Endometrium (tissue), 2 donors: ENCODE measurements at regions not wholly inside any gene's neighbourhood (a gene's known extent, or its start where the extent isn't known, plus 50 kb on each side); places are given as distances from the start of the nearest gene placed in this dataset.

Experiments used
- FAIRE-seq: peaks from 2 replicates; lab custom pipeline; 2012; peaks lifted over from hg19 to GRCh38; lab: Jason Lieb, UNC
- donor health status: control.
- donor health status: control.

- no peak for FAIRE-seq
Observed at GRCh38 chr3:31431321-31431720, 101.4 kb upstream of the STT3B start.

DNA sequence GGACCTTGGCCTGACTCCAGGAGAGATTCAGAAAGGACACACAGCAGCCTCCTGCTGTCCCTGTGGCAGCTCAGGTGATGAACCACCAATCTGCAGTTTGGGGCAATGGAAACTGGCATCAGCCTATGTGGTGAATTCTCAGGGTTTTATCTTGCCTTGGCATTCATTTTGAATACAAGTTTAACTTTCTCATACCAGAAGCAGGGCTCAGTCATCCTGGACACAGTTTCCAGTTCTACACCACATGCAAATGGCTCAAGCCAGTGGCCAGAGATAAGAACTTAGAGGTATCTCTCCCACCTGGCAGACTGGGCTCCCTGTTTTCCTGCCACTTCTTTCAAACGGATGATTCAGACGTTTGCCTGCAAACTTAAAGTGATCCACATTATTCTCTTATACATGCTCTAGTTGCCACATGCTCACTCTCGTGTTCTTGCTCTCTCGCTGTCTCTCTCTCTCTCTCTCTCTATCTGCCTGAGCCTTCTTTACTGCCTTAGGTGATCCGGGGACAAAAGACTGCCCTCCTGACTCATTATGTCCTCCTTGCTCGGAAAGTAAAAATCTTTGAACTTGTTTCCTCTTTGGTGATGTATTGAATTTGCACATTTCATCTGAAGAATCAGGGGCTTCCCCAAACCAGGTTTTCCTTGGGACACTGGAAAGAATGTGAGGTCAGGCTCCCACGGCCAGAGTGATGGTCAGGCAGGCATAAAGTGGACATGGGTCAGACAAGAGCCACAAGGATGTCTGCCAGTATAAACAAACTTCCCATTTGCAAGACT is 99.6 kb upstream of the STT3B start:
- no peak for FAIRE-seq

- no peak for FAIRE-seq
Observed at GRCh38 chr3:31433679-31433992, 99.1 kb upstream of the STT3B start.

DNA sequence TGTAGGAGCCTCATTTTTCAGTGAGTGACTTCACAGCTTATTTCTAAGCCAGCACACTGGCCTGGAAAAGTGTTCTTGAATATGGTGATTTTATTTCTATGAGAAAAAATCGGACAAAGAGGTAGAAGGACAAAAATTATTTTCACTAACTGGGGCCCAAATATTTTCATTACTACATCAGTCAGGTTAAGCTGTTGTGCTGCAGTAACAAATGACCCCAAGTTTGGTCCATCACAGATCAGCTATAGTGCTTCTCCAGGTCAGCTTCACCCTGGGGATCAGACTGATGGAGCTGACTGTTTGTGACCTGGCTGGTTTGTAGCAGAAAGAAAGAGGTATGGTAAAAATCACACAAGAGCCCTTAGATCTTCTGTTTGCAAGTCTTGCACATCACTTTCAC is 97.9 kb upstream of the STT3B start:
- no peak for FAIRE-seq

GRCh38 chr3:31436830-31437229 is 95.9 kb upstream of the STT3B start:
- no peak for FAIRE-seq

DNA sequence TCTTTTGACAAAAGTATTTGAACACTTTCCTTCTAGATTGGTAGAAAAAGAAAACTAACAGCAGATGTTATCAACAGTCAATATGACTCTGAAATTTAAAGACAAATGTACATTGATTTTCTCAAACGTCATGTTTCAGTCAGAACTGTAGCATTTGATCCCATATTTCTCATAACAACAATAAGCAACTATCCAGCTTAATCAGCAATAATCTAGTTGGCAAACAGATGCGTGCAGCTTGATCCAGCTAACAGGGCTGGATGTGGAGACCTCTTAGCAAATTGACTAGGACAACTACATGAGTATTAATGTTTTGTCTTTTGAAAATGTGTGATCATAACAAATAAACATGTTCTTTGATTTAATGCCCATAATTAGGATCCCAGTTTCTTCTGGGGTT is 94.0 kb upstream of the STT3B start:
- FAIRE-seq = no peak

GRCh38 chr3:31439890-31440750 is 92.6 kb upstream of the STT3B start:
- FAIRE-seq = peak; percentile 73

DNA sequence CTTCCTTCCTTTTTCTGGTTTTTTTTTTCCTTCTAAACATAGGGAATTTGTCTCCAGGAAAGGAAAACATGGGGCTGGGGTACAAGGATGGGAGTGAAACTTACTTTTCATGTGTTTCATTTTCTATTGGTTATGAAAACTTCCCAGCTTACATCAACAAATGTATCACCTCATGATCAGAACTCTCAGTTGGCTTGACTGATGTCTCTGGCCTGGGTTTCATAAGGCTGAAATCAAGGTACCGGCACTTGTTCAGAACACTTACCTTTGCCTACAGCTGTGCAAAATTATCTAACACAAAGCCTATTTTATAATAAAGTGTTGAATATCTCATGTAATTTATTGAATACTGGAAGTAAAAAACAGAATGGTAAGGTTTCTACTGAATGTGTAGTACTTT is 91.8 kb upstream of the STT3B start:
- no peak for FAIRE-seq

- no peak for FAIRE-seq
Observed at GRCh38 chr3:31442755-31443154, 90.0 kb upstream of the STT3B start.

DNA sequence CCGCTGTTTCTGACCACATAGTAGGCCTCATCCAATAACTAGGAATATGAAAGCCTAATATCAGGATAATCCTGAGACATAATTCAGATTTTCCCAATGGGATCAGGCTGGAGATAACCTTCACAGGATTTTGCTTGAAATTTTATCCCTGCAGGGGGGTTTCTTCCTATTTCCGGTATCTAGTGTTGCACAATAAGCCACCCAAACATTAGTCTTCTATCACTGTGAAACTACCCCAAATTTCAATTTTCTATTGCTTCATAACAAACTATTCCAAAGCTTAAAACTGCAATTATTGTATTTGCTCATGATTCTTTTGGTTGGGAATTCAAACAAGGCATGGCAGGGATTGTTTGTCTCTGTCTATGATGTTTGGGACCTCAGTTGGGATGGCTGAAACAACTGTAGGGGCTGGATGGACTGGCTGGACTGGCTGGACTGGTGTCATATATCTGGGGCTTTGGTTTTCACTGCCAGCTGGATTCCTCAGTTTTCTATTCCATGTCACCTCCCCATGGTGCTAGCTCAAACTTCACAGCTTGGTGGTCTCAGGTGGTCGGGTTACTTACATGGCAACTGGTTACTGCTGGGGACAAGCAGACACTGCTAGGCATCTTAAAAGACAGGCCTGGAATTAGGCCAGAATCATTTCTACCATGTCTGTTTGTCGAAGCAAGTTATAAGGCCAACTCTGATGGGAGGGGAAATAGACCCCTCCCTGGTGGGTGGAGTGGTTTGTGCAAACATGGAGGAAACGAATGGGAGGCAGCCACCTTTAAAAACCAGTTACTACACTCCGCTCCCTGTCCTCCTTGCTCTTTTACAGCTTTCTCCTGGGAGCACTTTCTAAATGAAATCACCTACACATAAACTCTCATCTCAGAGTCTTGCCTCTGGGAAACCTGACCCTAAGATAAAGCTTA is 88.2 kb upstream of the STT3B start:
- FAIRE-seq = no peak

DNA sequence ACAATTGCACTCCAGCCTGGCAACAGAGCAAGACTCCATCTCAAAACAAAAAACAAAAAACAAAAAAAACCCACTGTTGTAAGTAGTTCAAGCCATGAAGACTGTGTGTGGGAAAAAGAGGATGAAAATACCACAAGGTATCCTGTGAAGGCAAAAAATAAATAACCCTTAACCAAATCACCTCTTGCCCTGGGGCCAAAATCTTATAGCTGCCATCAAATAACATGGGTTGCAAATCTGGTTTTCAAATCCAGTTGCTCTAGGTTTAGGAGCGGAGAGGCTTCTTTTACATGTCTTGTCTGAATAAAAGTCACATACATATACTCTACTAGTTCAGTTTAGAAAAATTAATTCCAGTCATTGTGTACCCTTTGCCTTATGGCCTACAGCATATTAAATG is 87.0 kb upstream of the STT3B start:
- no peak for FAIRE-seq

DNA sequence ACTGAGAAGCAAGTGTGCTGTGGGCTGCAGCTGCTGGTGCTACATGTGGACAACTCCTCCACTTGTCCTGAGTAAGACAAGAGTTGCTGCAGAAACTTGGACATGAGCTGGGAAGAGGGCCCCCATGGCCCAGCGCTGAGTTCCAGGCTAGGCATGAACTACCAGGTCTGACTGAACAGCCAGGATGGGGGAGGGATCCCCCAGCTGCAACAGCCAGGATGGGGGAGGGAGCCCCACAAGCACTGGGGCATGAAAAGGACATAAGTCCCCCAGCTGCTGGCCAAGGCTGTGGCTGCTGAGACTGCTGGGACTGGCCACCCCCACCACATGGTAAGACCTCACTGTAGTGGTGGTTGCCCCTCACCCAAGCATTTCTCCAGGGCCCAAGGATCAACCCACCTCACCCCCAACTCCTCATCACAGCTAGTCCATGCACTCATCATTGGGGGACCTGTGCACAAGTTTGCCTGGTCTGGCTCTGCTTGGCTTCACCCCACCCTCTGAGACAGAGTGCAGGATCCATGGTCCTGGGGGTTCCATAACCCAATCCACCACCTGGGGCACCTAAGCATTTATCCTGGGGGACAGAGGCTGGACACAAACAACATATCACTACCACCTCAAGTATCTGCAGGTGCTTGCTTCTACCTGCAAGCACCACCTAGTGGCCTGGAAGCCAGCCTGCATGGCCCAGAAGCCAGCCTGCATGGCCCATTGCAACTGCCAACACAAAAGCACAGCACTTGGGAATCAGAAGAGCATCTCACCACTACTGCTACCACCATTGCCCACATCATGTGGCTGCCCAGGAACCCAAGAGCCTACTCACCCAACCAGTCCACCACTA is 84.5 kb upstream of the STT3B start:
- no peak for FAIRE-seq

GRCh38 chr3:31448882-31449243 is 83.9 kb upstream of the STT3B start:
- no peak for FAIRE-seq

DNA sequence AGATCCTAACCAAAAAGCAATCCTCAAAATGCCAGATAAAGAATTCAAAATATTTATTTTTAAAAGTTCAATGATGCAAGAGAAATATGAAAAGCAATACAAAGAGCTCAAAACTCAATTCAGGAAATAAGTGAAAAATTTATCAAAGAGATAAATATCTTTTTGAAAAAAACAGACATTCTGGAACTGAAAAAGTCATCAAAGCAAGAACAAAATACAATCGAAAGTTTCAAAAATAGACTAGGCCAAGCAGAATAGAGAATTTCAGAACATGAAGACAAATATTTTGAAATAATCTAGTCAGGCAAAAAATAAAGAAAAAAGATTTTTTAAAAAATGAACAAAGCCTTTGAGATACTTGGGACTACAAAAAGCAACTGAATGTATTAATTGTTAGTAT is 83.4 kb upstream of the STT3B start:
- FAIRE-seq = no peak

GRCh38 chr3:31450345-31450744 is 82.4 kb upstream of the STT3B start:
- no peak for FAIRE-seq

DNA sequence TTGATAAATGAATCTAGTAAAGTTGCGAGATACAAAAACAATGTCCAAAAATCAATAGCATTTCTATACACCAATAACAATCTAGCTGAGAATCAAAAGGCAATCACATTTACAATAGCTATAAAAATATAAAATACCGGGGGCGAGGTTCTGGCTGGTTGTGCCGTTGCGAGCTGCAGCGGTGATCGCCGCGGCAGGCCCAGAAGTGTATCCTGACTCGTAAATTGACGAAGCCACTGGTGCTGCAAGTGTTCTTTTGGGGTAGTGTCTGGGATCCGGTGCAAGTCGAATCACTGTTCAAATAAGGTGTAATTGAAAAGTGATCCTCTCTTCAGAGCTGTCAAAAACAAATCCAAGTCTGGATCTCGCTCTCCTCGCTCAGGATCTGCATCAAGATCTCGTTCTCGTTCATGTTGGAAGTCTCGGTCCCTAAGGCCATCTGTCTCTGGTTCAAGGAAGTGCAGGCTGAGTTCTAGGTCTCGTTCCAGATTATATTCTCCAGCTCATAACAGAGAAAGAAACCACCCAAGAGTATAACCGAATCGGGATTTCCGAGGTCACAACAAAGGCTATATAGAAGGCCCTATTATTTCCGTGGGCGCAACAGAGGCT is 80.1 kb upstream of the STT3B start:
- no peak for FAIRE-seq

DNA sequence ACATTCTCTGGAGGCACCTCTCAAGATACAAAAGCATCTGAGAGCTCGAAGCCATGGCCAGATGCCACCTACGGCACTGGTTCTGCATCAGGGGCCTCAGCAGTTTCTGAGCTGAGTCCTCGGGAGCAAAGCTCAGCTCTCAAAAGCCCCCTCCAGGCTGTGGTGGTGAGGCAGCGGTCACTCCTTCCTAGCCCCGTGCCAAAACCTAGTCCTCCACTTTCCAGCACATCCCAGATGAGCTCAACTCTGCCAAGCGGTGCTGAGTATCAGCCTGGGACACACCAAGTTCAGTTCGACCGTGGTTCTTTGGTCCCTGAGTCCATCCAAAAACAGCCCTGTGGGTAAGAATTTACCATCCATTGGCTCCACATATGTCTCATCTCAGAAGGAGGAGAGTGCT is 79.3 kb upstream of the STT3B start:
- no peak for FAIRE-seq

DNA sequence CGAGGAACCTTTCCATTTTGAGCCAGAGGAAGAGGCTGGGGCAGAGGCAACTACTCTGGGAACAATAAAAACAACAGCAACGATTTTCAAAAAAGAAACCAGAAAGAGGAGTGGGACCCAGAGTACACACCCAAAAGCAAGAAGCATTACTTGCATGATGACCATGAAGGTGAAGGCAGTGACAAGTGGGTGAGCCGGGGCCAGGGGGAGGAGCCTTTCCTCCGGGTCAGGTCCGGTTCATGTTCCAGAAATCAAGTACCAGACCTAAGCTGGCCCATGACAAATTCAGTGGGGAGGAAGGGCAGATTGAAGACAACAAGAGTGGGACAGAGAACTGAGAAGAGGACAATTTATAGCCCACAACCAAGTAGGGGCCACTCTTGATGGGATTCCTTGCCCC is 77.2 kb upstream of the STT3B start:
- no peak for FAIRE-seq

- no peak for FAIRE-seq
Observed at GRCh38 chr3:31456373-31456772, 76.4 kb upstream of the STT3B start.

DNA sequence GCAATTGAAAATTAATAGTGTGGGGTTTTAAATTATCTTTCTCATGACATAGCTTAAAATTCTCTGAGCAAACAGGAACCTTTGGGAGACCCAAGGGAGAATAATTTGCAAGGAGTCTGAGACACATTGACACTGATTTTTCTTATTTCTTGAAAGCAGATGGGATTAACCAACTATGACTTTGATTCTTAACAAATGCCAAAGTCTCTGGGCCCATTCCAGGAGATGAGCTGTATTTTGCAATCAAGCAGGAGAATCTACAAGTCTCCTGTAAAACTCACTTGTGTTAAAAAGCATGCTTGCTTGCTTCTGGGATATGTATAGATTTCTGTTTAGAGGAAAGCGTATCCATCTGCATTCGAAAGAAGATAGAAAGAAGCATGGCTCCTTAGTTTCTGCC is 71.3 kb upstream of the STT3B start:
- no peak for FAIRE-seq

DNA sequence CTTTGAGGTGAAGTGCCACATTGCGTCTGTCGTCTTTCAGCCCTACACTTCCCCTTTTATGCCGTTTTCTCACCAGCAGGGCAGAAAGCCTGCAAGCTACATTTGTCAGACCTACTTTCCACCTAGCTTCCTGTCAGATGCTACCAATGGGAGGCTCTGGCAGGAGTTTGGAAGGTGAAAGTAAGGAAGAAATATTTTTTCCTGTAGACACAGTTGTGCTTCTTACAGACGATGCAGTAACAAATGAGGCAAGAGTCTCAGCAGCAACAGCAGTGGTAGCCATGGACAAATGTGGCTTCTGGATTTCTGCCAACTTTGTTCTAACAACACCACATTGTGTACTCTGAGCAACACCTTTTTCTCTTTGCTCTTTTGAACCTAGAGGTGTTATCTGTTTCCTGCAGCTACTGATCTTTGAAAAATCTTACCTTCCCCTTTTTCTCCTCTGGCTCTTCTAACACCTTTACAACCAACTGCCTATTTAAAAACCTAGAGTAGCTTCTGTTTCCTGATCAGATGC is 70.6 kb upstream of the STT3B start:
- FAIRE-seq = no peak
